ENCODE measurements at regions not wholly inside any gene's neighbourhood (a gene's known extent, or its start where the extent isn't known, plus 50 kb on each side); places are given as distances from the start of the nearest gene placed in this dataset.

GRCh38 chr4:187302457-187303150 is 578.9 kb upstream of the FAT1 start:
- H3K4me3 ChIP-seq (replicated peaks in 1 of 3; ENCODE audit: insufficient read depth in 1 of 3, low read depth in 2 of 3, low read length in 3 of 3), result no peak overlapping the region
- intact Hi-C loops (cut with micrococcal nuclease; ENCODE audit: unreplicated experiment), result no loop called here
- 12% methylated on average over 6 of the region's 6 CpGs for WGBS (ENCODE audit: low lambda C conversion rate)
- ChIA-PET CTCF (ENCODE audit: low intra/inter-chr PET ratio, low total read pairs) (no interaction called here), POLR2A (no interaction called here)
- DNase-seq (ENCODE audit: low spot score) (no peak), FAIRE-seq (no peak), ATAC-seq (no peak)
- no peaks in the 10 kb centered on the region for H4K20me1 ChIP-seq (ENCODE audit: insufficient read depth, low read length)
- in situ Hi-C loops (cut with HindIII; ENCODE audit: extremely low pct_ligation_motif_present, low pct_unique_long_range_greater_than_20kb), result no loop called here
- no peaks in the 10 kb centered on the region for H3K36me3 ChIP-seq (replicated peaks in 1 of 2; ENCODE audit: control insufficient read depth in 1 of 2, insufficient read depth in 2 of 2, low read length in 2 of 2)
- H2AFZ ChIP-seq (ENCODE audit: low read length), result no peak overlapping the region
- no peaks in the 10 kb centered on the region for H3K79me2 ChIP-seq (ENCODE audit: insufficient read depth, low read length)
- H3K9ac ChIP-seq (ENCODE audit: insufficient read depth, low read depth, low read length), result no peak overlapping the region
- H3K4me1 ChIP-seq (ENCODE audit: insufficient read depth, low read length), result no peaks in the 10 kb centered on the region
- H3K9me3 ChIP-seq (ENCODE audit: low read length), result peaks cover 3% of the 10 kb centered on the region; the same call in 1 of the 2 replicates
- no peak for TF ChIP-seq HNRNPK (IDR thresholded peaks at IDR 0.05; ENCODE audit: low read depth, low read length, poor library complexity, severe bottlenecking)
- no peak for TF ChIP-seq ZNF292 (CRISPR knock-in tag; IDR thresholded peaks at IDR 0.05; ENCODE audit: borderline replicate concordance, low read depth)
- no peak overlapping the region for H3K4me2 ChIP-seq (ENCODE audit: low read depth, low read length)
- H3K27me3 ChIP-seq (ENCODE audit: control insufficient read depth in 1 of 2, insufficient read depth in 2 of 2, low read length in 2 of 2), result peaks cover 0 to 6% of the 10 kb centered on the region in 2 experiments; a peak in 1 of 5 replicates
- H3K27ac ChIP-seq (ENCODE audit: extremely low read length, insufficient read depth, low read length), result no peak overlapping the region
- BruUV-seq (replicated peaks), result no TSS peak

DNA sequence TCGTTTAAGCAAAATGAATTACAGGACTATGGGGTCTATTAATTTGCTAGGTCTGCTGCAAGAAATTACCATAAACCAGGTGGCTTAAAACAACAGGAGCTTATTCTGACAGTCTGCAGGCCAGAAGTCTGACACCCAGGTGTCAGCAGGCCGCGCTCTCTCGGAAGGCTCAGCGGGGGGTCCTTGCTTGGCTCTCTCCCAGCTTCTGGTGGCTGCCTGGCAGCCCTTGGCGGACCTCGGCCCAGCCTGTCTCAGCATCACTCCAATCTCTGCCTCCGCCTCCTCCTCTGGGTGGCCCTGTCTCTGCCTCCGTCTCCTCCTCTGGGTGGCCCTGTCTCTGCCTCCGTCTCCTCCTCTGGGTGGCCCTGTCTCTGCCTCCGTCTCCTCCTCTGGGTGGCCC is 580.5 kb upstream of the FAT1 start:
- intact Hi-C loops (cut with micrococcal nuclease; ENCODE audit: unreplicated experiment) (no loop called here), in situ Hi-C loops (cut with HindIII; ENCODE audit: extremely low pct_ligation_motif_present, low pct_unique_long_range_greater_than_20kb) (no loop called here)
- H3K27ac ChIP-seq (ENCODE audit: extremely low read length, insufficient read depth, low read length), result no peak overlapping the region
- H3K9ac ChIP-seq (ENCODE audit: insufficient read depth, low read depth, low read length), result no peak overlapping the region
- no TSS peak for BruUV-seq (replicated peaks)
- no peak overlapping the region for H3K4me3 ChIP-seq (replicated peaks in 1 of 3; ENCODE audit: insufficient read depth in 1 of 3, low read depth in 2 of 3, low read length in 3 of 3)
- DNase-seq (ENCODE audit: low spot score) (no peak), ATAC-seq (no peak), FAIRE-seq (no peak)
- CTCF ChIA-PET (ENCODE audit: low intra/inter-chr PET ratio, low total read pairs), result no interaction called here
- no peaks in the 10 kb centered on the region for H3K79me2 ChIP-seq (ENCODE audit: insufficient read depth, low read length)
- TF ChIP-seq ZBTB20 (CRISPR knock-in tag; IDR thresholded peaks at IDR 0.05; ENCODE audit: borderline replicate concordance, low read depth), result no peak
- TF ChIP-seq HNF4G (IDR thresholded peaks at IDR 0.05; ENCODE audit: borderline replicate concordance, low read depth, low read length), result no peak
- no peak for TF ChIP-seq HNF4G (CRISPR knock-in tag; IDR thresholded peaks at IDR 0.05; ENCODE audit: borderline replicate concordance, low read depth)
- no peak for TF ChIP-seq NONO (IDR thresholded peaks at IDR 0.05)
- no peak for TF ChIP-seq NONO (CRISPR knock-in tag; conservative IDR thresholded peaks at IDR 0.05)
- H3K36me3 ChIP-seq (replicated peaks in 1 of 2; ENCODE audit: control insufficient read depth in 1 of 2, insufficient read depth in 2 of 2, low read length in 2 of 2), result no peaks in the 10 kb centered on the region
- no peak overlapping the region for H2AFZ ChIP-seq (ENCODE audit: low read length)
- POLR2A ChIA-PET, result no interaction called here
- H3K9me3 ChIP-seq (ENCODE audit: low read length), result no peaks in the 10 kb centered on the region
- no peaks in the 10 kb centered on the region for H3K4me1 ChIP-seq (ENCODE audit: insufficient read depth, low read length)
- no peaks in the 10 kb centered on the region for H4K20me1 ChIP-seq (ENCODE audit: insufficient read depth, low read length)
- H3K27me3 ChIP-seq (ENCODE audit: control insufficient read depth in 1 of 2, insufficient read depth in 2 of 2, low read length in 2 of 2), result peaks cover 0 to 6% of the 10 kb centered on the region in 2 experiments; a peak in 1 of 5 replicates
- 47% methylated on average over 11 of the region's 11 CpGs for WGBS (ENCODE audit: low lambda C conversion rate)
- H3K4me2 ChIP-seq (ENCODE audit: low read depth, low read length), result no peak overlapping the region
